H1 (cell line): ENCODE measurements at regions not wholly inside any gene's neighbourhood (a gene's known extent, or its start where the extent isn't known, plus 50 kb on each side); places are given as distances from the start of the nearest gene placed in this dataset.

Experiments used
- BACH1 ChIP-seq: IDR thresholded peaks from 2 replicates; pipeline ENCODE4 v1.6.1; 2012; ENCODE audit warnings: low read length, improper control_type of control experiment
- BCL11A ChIP-seq, 2 experiments: IDR thresholded peaks; one replicate each; pipeline ENCODE4 v1.6.1; 2011; ENCODE audit warnings: low read depth in 2 of 2, low read length in 2 of 2, mild to moderate bottlenecking in 2 of 2
- CBX5 ChIP-seq: fragments of 300-800, 300-1000 bp; sonication (generic); IDR thresholded peaks from 2 replicates; pipeline ENCODE4 v1.7.1; 2016; ENCODE audit warnings: antibody characterized with exemption, low read length, low read depth
- CEBPB ChIP-seq: IDR thresholded peaks from 2 replicates; pipeline ENCODE4 v1.6.1; 2012; ENCODE audit warnings: low read depth, low read length
- EP300 ChIP-seq, 2 experiments: IDR thresholded peaks; 1 replicate in 1 of 2; 2 replicates in 1 of 2; pipeline ENCODE4 v1.6.1; 2011 to 2012; ENCODE audit warnings: low read depth in 2 of 2, low read length in 2 of 2, mild to moderate bottlenecking in 2 of 2, borderline replicate concordance in 1 of 2, inconsistent platforms in 1 of 2, moderate library complexity in 1 of 2
- GABPA ChIP-seq: IDR thresholded peaks from 2 replicates; pipeline ENCODE4 v1.6.1; 2011; ENCODE audit warnings: mild to moderate bottlenecking, low read length, moderate library complexity, borderline replicate concordance; ENCODE audit not compliant: insufficient read depth
- GTF2F1 ChIP-seq: IDR thresholded peaks from 2 replicates; pipeline ENCODE4 v1.6.1; 2012; ENCODE audit warnings: low read depth, low read length, improper control_type of control experiment, borderline replicate concordance
- HDAC6 ChIP-seq: IDR thresholded peaks from one replicate; pipeline ENCODE4 v1.7.1; 2012; ENCODE audit warnings: low read depth, mild to moderate bottlenecking, inconsistent platforms, low read length, moderate library complexity
- KDM1A ChIP-seq: fragments of 200-600, 300-600 bp; sonication (generic); IDR thresholded peaks from 2 replicates; pipeline ENCODE4 v1.7.1; 2016; ENCODE audit warnings: mild to moderate bottlenecking, low read length, borderline replicate concordance
- KDM4A ChIP-seq: IDR thresholded peaks from one replicate; pipeline ENCODE4 v1.7.1; 2012; ENCODE audit warnings: low read depth, mild to moderate bottlenecking, moderate library complexity, low read length, inconsistent platforms; ENCODE audit not compliant: severe bottlenecking
- KDM5A ChIP-seq: fragments of 200-600 bp; IDR thresholded peaks from 2 replicates; pipeline ENCODE4 v1.7.1; 2012; ENCODE audit warnings: mild to moderate bottlenecking, low read length, inconsistent platforms, mixed read lengths
- MAFK ChIP-seq: IDR thresholded peaks from 2 replicates; pipeline ENCODE4 v1.6.1; 2012; ENCODE audit warnings: low read depth, mild to moderate bottlenecking, improper control_type of control experiment, low read length
- PHF8 ChIP-seq: fragments of 200-600 bp; sonication (generic); conservative IDR thresholded peaks from 2 replicates; pipeline ENCODE4 v1.7.1; 2012; ENCODE audit warnings: low read depth, mild to moderate bottlenecking, inconsistent platforms, low read length, moderate library complexity
- POLR2A ChIP-seq, 2 experiments: IDR thresholded peaks; 1 replicate in 1 of 2; 2 replicates in 1 of 2; pipeline ENCODE4 v1.6.1; 2011; ENCODE audit warnings: low read depth in 2 of 2, low read length in 2 of 2, mild to moderate bottlenecking in 2 of 2; ENCODE audit errors: control extremely low read depth in 1 of 2
- SIX5 ChIP-seq: IDR thresholded peaks from 2 replicates; pipeline ENCODE4 v1.6.1; 2011; ENCODE audit warnings: mild to moderate bottlenecking, low read depth, low read length
- TAF1 ChIP-seq: IDR thresholded peaks from 2 replicates; pipeline ENCODE4 v1.6.1; 2011; ENCODE audit warnings: mild to moderate bottlenecking, low read depth, low read length
- TEAD4 ChIP-seq: IDR thresholded peaks from 2 replicates; pipeline ENCODE4 v1.6.1; 2012; ENCODE audit warnings: low read depth, low read length, inconsistent platforms, mixed read lengths
- YY1 ChIP-seq: IDR thresholded peaks from 2 replicates; pipeline ENCODE4 v1.6.1; 2011; ENCODE audit warnings: low read depth, mild to moderate bottlenecking, low read length
- ZNF274 ChIP-seq: IDR thresholded peaks from 2 replicates; pipeline ENCODE4 v1.7.0; 2012; ENCODE audit warnings: low read length, borderline replicate concordance; ENCODE audit errors: extremely low read depth
- TF ChIP-seq, protein P1 (sequence below), 3 experiments: IDR thresholded peaks; 1 replicate in 2 of 3; 2 replicates in 1 of 3; pipeline versions ENCODE4 v1.5.1 to v1.6.1; 2011; ENCODE audit warnings: low read length in 3 of 3, mild to moderate bottlenecking in 3 of 3, inconsistent platforms in 2 of 3, low read depth in 1 of 3, moderate library complexity in 1 of 3; ENCODE audit not compliant: insufficient read depth in 1 of 3; ENCODE audit errors: control extremely low read depth in 1 of 3
- TF ChIP-seq, protein P2 (sequence below): IDR thresholded peaks from 2 replicates; pipeline ENCODE4 v1.6.1; 2011; ENCODE audit warnings: low read depth, mild to moderate bottlenecking, low read length; ENCODE audit not compliant: insufficient read depth
- TF ChIP-seq, protein P3 (sequence below): IDR thresholded peaks from 2 replicates; pipeline ENCODE4 v1.6.1; 2012; ENCODE audit warnings: inconsistent platforms

DNA sequence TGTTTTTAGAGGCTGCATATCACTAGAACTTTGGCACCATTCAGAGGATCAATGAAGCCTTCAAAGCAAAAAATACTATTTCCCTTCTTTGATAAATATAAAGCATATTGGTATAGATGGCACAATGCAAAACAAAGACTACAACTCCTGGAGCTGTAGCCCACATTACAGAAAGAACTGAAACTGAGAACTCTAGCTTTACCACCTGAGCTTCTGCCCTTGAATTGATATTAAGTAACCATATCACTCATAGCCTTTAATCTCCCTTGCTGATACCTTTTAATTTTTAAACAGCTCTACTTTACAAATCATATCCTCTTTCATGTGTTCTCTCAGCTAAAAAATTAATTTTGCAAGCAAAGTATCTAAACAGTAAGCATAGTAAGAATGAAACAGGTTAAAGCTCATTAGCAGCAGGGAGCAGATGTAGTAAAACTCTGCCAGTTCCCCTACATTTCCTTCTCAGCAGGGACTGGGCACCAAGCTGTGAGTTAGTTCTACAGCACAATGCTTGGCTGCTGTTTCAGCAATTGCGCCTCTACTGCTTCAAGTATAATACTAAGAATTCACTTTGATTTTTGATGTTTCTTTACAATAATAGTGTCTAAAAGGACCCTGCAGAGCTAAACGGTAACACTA lies 97.9 kb upstream of the NANOGP8 start (continued):
- TF ChIP-seq TEAD4 (peak; percentile 81; the same call in 1 of the 2 replicates), KDM4A (no peak), PHF8 (no peak), GTF2F1 (no peak), ZNF274 (no peak), GABPA (no peak), YY1 (no peak), BACH1 (no peak), BCL11A (IDR thresholded peaks at IDR 0.05; ENCODE audit: low read depth in 2 of 2, low read length in 2 of 2) (peak; percentile 54 to 87), SIX5 (no peak), HDAC6 (no peak), CBX5 (no peak), KDM5A (no peak), KDM1A (no peak), POLR2A (IDR thresholded peaks at IDR 0.05; ENCODE audit: control extremely low read depth in 1 of 2, low read depth in 2 of 2, low read length in 2 of 2) (no peak), EP300 (IDR thresholded peaks at IDR 0.05; ENCODE audit: borderline replicate concordance in 1 of 2, low read depth in 2 of 2, low read length in 2 of 2) (0 out of 3 replicates have a peak, but pooled peaks of 1 of the 2 experiments have one; percentile 19), MAFK (no peak), CEBPB (no peak), TAF1 (no peak)
- TF ChIP-seq, protein P1, sequence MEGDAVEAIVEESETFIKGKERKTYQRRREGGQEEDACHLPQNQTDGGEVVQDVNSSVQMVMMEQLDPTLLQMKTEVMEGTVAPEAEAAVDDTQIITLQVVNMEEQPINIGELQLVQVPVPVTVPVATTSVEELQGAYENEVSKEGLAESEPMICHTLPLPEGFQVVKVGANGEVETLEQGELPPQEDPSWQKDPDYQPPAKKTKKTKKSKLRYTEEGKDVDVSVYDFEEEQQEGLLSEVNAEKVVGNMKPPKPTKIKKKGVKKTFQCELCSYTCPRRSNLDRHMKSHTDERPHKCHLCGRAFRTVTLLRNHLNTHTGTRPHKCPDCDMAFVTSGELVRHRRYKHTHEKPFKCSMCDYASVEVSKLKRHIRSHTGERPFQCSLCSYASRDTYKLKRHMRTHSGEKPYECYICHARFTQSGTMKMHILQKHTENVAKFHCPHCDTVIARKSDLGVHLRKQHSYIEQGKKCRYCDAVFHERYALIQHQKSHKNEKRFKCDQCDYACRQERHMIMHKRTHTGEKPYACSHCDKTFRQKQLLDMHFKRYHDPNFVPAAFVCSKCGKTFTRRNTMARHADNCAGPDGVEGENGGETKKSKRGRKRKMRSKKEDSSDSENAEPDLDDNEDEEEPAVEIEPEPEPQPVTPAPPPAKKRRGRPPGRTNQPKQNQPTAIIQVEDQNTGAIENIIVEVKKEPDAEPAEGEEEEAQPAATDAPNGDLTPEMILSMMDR (IDR thresholded peaks at IDR 0.05; ENCODE audit: control extremely low read depth in 1 of 3, insufficient read depth in 1 of 3, low read depth in 1 of 3, low read length in 3 of 3), result peak in 1 of 3 experiments; percentile 23; a peak in 1 of 4 replicates
- TF ChIP-seq, protein P2, sequence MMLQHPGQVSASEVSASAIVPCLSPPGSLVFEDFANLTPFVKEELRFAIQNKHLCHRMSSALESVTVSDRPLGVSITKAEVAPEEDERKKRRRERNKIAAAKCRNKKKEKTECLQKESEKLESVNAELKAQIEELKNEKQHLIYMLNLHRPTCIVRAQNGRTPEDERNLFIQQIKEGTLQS, result no peak
- TF ChIP-seq, protein P3, sequence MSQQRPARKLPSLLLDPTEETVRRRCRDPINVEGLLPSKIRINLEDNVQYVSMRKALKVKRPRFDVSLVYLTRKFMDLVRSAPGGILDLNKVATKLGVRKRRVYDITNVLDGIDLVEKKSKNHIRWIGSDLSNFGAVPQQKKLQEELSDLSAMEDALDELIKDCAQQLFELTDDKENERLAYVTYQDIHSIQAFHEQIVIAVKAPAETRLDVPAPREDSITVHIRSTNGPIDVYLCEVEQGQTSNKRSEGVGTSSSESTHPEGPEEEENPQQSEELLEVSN, result no peak
